H9 (cell line): ENCODE measurements at regions not wholly inside any gene's neighbourhood (a gene's known extent, or its start where the extent isn't known, plus 50 kb on each side); places are given as distances from the start of the nearest gene placed in this dataset.

Experiments
- DNase-seq: peaks from one replicate; pipeline ENCODE4 v3.0.0-alpha.2; 2017
- H2AFZ ChIP-seq: one replicate; pipeline ENCODE4 v1.6.1; 2013; ENCODE audit warnings: mild to moderate bottlenecking, low read length, control low read depth, moderate library complexity
- H2AK5ac ChIP-seq: 2 replicates; pipeline ENCODE4 v1.6.1; 2013; ENCODE audit warnings: low read length, control low read depth, mixed read lengths; ENCODE audit not compliant: insufficient read length
- H2BK120ac ChIP-seq: one replicate; pipeline ENCODE4 v1.6.1; 2013; ENCODE audit warnings: low read depth, mild to moderate bottlenecking, low read length, control low read depth, inconsistent platforms; ENCODE audit not compliant: poor library complexity, severe bottlenecking
- H2BK12ac ChIP-seq: 2 replicates; pipeline ENCODE4 v1.6.1; 2013; ENCODE audit warnings: low read length, control low read depth, mixed read lengths, low read depth; ENCODE audit not compliant: insufficient read length
- H2BK15ac ChIP-seq: 2 replicates; pipeline ENCODE4 v1.6.1; 2013; ENCODE audit warnings: low read depth, low read length, control low read depth
- H2BK20ac ChIP-seq: one replicate; pipeline ENCODE4 v1.6.1; 2013; ENCODE audit warnings: low read depth, mild to moderate bottlenecking, low read length, control low read depth, inconsistent platforms; ENCODE audit not compliant: poor library complexity, severe bottlenecking
- H2BK5ac ChIP-seq: 2 replicates; pipeline ENCODE4 v1.6.1; 2013; ENCODE audit warnings: low read length, control low read depth, mixed read lengths; ENCODE audit not compliant: insufficient read length
- H3K14ac ChIP-seq: 2 replicates; pipeline ENCODE4 v1.6.1; 2013; ENCODE audit warnings: low read length, control low read depth; ENCODE audit not compliant: insufficient read depth
- H3K18ac ChIP-seq: 2 replicates; pipeline ENCODE4 v1.6.1; 2013; ENCODE audit warnings: low read depth, mild to moderate bottlenecking, mixed read lengths, low read length, control low read depth; ENCODE audit not compliant: insufficient read length
- H3K23ac ChIP-seq: 2 replicates; pipeline ENCODE4 v1.6.1; 2013; ENCODE audit warnings: low read length, control low read depth, mixed read lengths, low read depth; ENCODE audit not compliant: insufficient read length
- H3K23me2 ChIP-seq: 2 replicates; pipeline ENCODE4 v1.6.1; 2013; ENCODE audit warnings: low read depth, mild to moderate bottlenecking, mixed read lengths, low read length, control low read depth; ENCODE audit not compliant: insufficient read length, poor library complexity, severe bottlenecking
- H3K27ac ChIP-seq: 2 replicates; pipeline ENCODE4 v1.5.1; 2013; ENCODE audit warnings: low read length, control low read depth, mixed read lengths, low read depth; ENCODE audit not compliant: insufficient read length
- H3K27me3 ChIP-seq: 2 replicates; pipeline ENCODE4 v1.6.1; 2013; ENCODE audit warnings: low read length, control low read depth, inconsistent platforms; ENCODE audit not compliant: insufficient read depth
- H3K4ac ChIP-seq: 2 replicates; pipeline ENCODE4 v1.6.1; 2013; ENCODE audit warnings: low read depth, mild to moderate bottlenecking, control low read depth, inconsistent platforms, low read length, moderate library complexity
- H3K4me1 ChIP-seq: 2 replicates; pipeline ENCODE4 v1.6.1; 2013; ENCODE audit warnings: low read length, control low read depth, inconsistent platforms; ENCODE audit not compliant: insufficient read depth
- H3K4me2 ChIP-seq: 2 replicates; pipeline ENCODE4 v1.6.1; 2013; ENCODE audit warnings: low read length, control low read depth, mixed read lengths; ENCODE audit not compliant: insufficient read length, insufficient read depth
- H3K56ac ChIP-seq: 2 replicates; pipeline ENCODE4 v1.6.1; 2013; ENCODE audit warnings: low read depth, mild to moderate bottlenecking, mixed read lengths, low read length, control low read depth; ENCODE audit not compliant: insufficient read length
- H3K79me1 ChIP-seq: 2 replicates; pipeline ENCODE4 v1.6.1; 2013; ENCODE audit warnings: low read depth, mild to moderate bottlenecking, moderate library complexity, low read length, control low read depth, inconsistent platforms; ENCODE audit not compliant: insufficient read depth, poor library complexity, severe bottlenecking
- H3K79me2 ChIP-seq: 2 replicates; pipeline ENCODE4 v1.6.1; 2013; ENCODE audit warnings: low read length, control low read depth, inconsistent platforms; ENCODE audit not compliant: insufficient read depth
- H3K9ac ChIP-seq: 2 replicates; pipeline ENCODE4 v1.6.1; 2013; ENCODE audit warnings: low read length, control low read depth, mixed read lengths; ENCODE audit not compliant: insufficient read length; ENCODE audit errors: extremely low read depth
- H3K9me3 ChIP-seq: one replicate; pipeline ENCODE4 v1.6.1; 2013; ENCODE audit warnings: low read depth, low read length, inconsistent platforms; ENCODE audit not compliant: control insufficient read depth
- H3T11ph ChIP-seq: one replicate; pipeline ENCODE4 v1.6.1; 2013; ENCODE audit warnings: mild to moderate bottlenecking, low read length, control low read depth, inconsistent platforms
- H4K20me1 ChIP-seq: one replicate; pipeline ENCODE4 v1.6.1; 2013; ENCODE audit not compliant: control insufficient read depth, insufficient read length, insufficient read depth
- H4K5ac ChIP-seq: 2 replicates; pipeline ENCODE4 v1.6.1; 2013; ENCODE audit warnings: low read depth, mild to moderate bottlenecking, mixed read lengths, low read length, control low read depth; ENCODE audit not compliant: insufficient read length
- H4K8ac ChIP-seq: replicated peaks from 2 replicates; pipeline ENCODE4 v1.6.1; 2013; ENCODE audit warnings: low read length, control low read depth, mixed read lengths, low read depth; ENCODE audit not compliant: insufficient read length
- H4K91ac ChIP-seq: 2 replicates; pipeline ENCODE4 v1.6.1; 2013; ENCODE audit warnings: low read depth, mild to moderate bottlenecking, moderate library complexity, mixed read lengths, low read length, control low read depth; ENCODE audit not compliant: insufficient read length
- H3K27ac Mint-ChIP-seq, 3 experiments: 2 replicates in 2 of 3; 3 replicates in 1 of 3; pipeline ENCODE4 v1.8.0; 2020 to 2021; ENCODE audit warnings: mixed read lengths in 3 of 3, mild to moderate bottlenecking in 1 of 3, moderate library complexity in 1 of 3
- H3K27me3 Mint-ChIP-seq: 2 replicates; pipeline ENCODE4 v1.8.0; 2021; ENCODE audit warnings: low read depth, mild to moderate bottlenecking, moderate library complexity, mixed read lengths
- H3K36me3 Mint-ChIP-seq, 3 experiments: 2 replicates in 2 of 3; 3 replicates in 1 of 3; pipeline ENCODE4 v1.8.0; 2020 to 2021; ENCODE audit warnings: low read depth in 3 of 3, mixed read lengths in 3 of 3; ENCODE audit not compliant: insufficient read depth in 1 of 3
- H3K4me1 Mint-ChIP-seq, 2 experiments: 2 replicates each; pipeline ENCODE4 v1.8.0; 2020; ENCODE audit warnings: mixed read lengths in 2 of 2
- H3K4me3 Mint-ChIP-seq, 2 experiments: 2 replicates in 1 of 2; 3 replicates in 1 of 2; pipeline ENCODE4 v1.8.0; 2020 to 2021; ENCODE audit warnings: mild to moderate bottlenecking in 2 of 2, mixed read lengths in 2 of 2, moderate library complexity in 1 of 2
- H3K9me3 Mint-ChIP-seq, 2 experiments: 2 replicates in 1 of 2; 3 replicates in 1 of 2; pipeline ENCODE4 v1.8.0; 2020; ENCODE audit warnings: mild to moderate bottlenecking in 2 of 2, mixed read lengths in 2 of 2, moderate library complexity in 1 of 2
- TF ChIP-seq, protein P1 (sequence below): fragments of 200-600 bp; sonication (generic); conservative IDR thresholded peaks from 3 replicates; pipeline ENCODE4 v1.8.0; 2021; ENCODE audit warnings: antibody characterized with exemption, mild to moderate bottlenecking

DNA sequence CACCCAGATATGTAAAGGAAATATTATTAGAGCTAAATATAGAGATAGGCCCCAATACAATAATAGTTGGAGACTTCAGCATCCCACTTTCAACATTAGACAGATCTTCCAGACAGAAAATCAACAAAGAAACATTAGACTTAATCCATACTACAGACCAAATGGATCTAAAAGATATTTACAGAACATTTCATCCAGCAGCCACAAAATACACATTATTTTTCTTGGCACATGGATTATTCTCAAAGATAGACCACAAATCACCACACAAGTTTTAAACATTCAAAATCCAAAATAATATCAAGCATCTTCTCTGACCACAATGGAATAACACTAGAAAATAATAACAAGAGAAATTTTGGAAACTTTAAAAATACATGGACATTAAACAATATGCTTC lies 1159.1 kb upstream of the CITED2 start:
- no peaks in the 10 kb centered on the region for H3K27me3 Mint-ChIP-seq
- H3K79me1 ChIP-seq, result no peaks in the 10 kb centered on the region
- H3K23ac ChIP-seq, result no peak overlapping the region
- H3K9ac ChIP-seq, result no peak overlapping the region
- no peak overlapping the region for H3K4ac ChIP-seq
- no peak overlapping the region for H4K8ac ChIP-seq
- DNase-seq, result no peak
- H3K4me1 Mint-ChIP-seq, result peaks cover 10 to 13% of the 10 kb centered on the region in 2 experiments
- no peak overlapping the region for H3K56ac ChIP-seq
- H2AK5ac ChIP-seq, result no peak overlapping the region
- H4K5ac ChIP-seq, result no peak overlapping the region
- no peak overlapping the region for H3K18ac ChIP-seq
- H4K20me1 ChIP-seq, result no peaks in the 10 kb centered on the region
- H3T11ph ChIP-seq, result no peak overlapping the region
- no peak overlapping the region for H3K27ac Mint-ChIP-seq
- no peak overlapping the region for H3K27ac ChIP-seq
- H3K9me3 ChIP-seq, result no peaks in the 10 kb centered on the region
- no peaks in the 10 kb centered on the region for H3K27me3 ChIP-seq
- H2BK15ac ChIP-seq, result no peak overlapping the region
- H3K23me2 ChIP-seq, result no peaks in the 10 kb centered on the region
- TF ChIP-seq, protein P1, sequence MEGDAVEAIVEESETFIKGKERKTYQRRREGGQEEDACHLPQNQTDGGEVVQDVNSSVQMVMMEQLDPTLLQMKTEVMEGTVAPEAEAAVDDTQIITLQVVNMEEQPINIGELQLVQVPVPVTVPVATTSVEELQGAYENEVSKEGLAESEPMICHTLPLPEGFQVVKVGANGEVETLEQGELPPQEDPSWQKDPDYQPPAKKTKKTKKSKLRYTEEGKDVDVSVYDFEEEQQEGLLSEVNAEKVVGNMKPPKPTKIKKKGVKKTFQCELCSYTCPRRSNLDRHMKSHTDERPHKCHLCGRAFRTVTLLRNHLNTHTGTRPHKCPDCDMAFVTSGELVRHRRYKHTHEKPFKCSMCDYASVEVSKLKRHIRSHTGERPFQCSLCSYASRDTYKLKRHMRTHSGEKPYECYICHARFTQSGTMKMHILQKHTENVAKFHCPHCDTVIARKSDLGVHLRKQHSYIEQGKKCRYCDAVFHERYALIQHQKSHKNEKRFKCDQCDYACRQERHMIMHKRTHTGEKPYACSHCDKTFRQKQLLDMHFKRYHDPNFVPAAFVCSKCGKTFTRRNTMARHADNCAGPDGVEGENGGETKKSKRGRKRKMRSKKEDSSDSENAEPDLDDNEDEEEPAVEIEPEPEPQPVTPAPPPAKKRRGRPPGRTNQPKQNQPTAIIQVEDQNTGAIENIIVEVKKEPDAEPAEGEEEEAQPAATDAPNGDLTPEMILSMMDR, result no peak
- no peaks in the 10 kb centered on the region for H3K79me2 ChIP-seq
- H3K4me3 Mint-ChIP-seq, result no peak overlapping the region
- no peak overlapping the region for H2BK12ac ChIP-seq
- H4K91ac ChIP-seq, result no peak overlapping the region
- H2BK120ac ChIP-seq, result no peak overlapping the region
- peaks cover 21 to 22% of the 10 kb centered on the region in 2 experiments for H3K9me3 Mint-ChIP-seq
- H2BK5ac ChIP-seq, result no peak overlapping the region
- no peak overlapping the region for H3K4me2 ChIP-seq
- H2BK20ac ChIP-seq, result no peak overlapping the region
- no peak overlapping the region for H3K14ac ChIP-seq
- no peaks in the 10 kb centered on the region; the same call in 1 of the 2 replicates for H3K4me1 ChIP-seq
- peaks cover 9 to 28% (median 15%) of the 10 kb centered on the region in 3 experiments for H3K36me3 Mint-ChIP-seq
- H2AFZ ChIP-seq, result no peak overlapping the region
